ENCODE measurements at regions not wholly inside any gene's neighbourhood (a gene's known extent, or its start where the extent isn't known, plus 50 kb on each side); places are given as distances from the start of the nearest gene placed in this dataset.

GRCh38 chr9:2320114-2320513 lies 301.5 kb upstream of the VLDLR start:
- Mint-ChIP-seq H3K4me3 (no peak overlapping the region), H3K4me1 (no peaks in the 10 kb centered on the region), H3K36me3 (no peaks in the 10 kb centered on the region), H3K27me3 (no peaks in the 10 kb centered on the region), H3K27ac (no peak overlapping the region), H3K9me3 (peaks cover 10% of the 10 kb centered on the region)
- ATAC-seq = no peak

- Mint-ChIP-seq H3K27ac (no peak overlapping the region), H3K27me3 (no peaks in the 10 kb centered on the region), H3K4me1 (no peaks in the 10 kb centered on the region), H3K9me3 (peaks cover 5% of the 10 kb centered on the region), H3K36me3 (no peaks in the 10 kb centered on the region), H3K4me3 (no peak overlapping the region)
- ATAC-seq = no peak
Observed at GRCh38 chr9:2320632-2321031, 301.0 kb upstream of the VLDLR start.

- H3K27ac Mint-ChIP-seq = no peak overlapping the region
- H3K4me1 Mint-ChIP-seq = no peaks in the 10 kb centered on the region
- H3K27me3 Mint-ChIP-seq = no peaks in the 10 kb centered on the region
- H3K36me3 Mint-ChIP-seq = no peaks in the 10 kb centered on the region
- peaks cover 3% of the 10 kb centered on the region for H3K9me3 Mint-ChIP-seq
- H3K4me3 Mint-ChIP-seq = no peak overlapping the region
- ATAC-seq = no peak
Observed at GRCh38 chr9:2321523-2322148, 300.0 kb upstream of the VLDLR start.

DNA sequence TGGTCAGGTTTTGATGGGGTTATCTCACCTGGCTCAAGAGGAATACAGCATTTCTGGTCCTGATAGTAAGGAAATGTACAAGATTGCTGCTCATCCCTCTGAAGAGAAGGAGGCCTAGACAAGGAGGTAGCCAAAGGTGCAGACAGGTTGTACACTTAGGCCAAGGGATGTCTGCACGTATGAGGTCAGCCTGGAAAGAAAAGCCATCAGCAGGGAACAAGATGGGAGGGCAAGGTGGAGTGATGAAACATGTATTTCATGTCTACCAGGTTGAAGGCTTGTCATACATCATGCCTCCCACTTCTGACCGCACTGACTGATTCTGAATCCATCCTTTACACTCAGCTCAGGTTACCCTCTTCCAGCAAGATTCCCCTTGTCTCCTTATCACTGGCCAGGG lies 296.8 kb upstream of the VLDLR start:
- H3K27me3 Mint-ChIP-seq = no peaks in the 10 kb centered on the region
- no peak overlapping the region for H3K27ac Mint-ChIP-seq
- H3K9me3 Mint-ChIP-seq = peaks cover 3% of the 10 kb centered on the region
- no peak for ATAC-seq
- H3K36me3 Mint-ChIP-seq = no peaks in the 10 kb centered on the region
- no peak overlapping the region for H3K4me3 Mint-ChIP-seq
- no peaks in the 10 kb centered on the region for H3K4me1 Mint-ChIP-seq

- Mint-ChIP-seq H3K4me3 (no peak overlapping the region), H3K36me3 (no peaks in the 10 kb centered on the region), H3K27ac (no peak overlapping the region), H3K4me1 (no peaks in the 10 kb centered on the region), H3K27me3 (peaks cover 8% of the 10 kb centered on the region), H3K9me3 (peaks cover 2% of the 10 kb centered on the region)
- ATAC-seq = no peak
Observed at GRCh38 chr9:2332663-2333062, 288.9 kb upstream of the VLDLR start.

- Mint-ChIP-seq H3K27ac (no peak overlapping the region), H3K27me3 (peaks cover 8% of the 10 kb centered on the region), H3K4me3 (no peak overlapping the region), H3K36me3 (no peaks in the 10 kb centered on the region), H3K4me1 (no peaks in the 10 kb centered on the region), H3K9me3 (no peaks in the 10 kb centered on the region)
- ATAC-seq = no peak
Observed at GRCh38 chr9:2335260-2335659, 286.3 kb upstream of the VLDLR start.

DNA sequence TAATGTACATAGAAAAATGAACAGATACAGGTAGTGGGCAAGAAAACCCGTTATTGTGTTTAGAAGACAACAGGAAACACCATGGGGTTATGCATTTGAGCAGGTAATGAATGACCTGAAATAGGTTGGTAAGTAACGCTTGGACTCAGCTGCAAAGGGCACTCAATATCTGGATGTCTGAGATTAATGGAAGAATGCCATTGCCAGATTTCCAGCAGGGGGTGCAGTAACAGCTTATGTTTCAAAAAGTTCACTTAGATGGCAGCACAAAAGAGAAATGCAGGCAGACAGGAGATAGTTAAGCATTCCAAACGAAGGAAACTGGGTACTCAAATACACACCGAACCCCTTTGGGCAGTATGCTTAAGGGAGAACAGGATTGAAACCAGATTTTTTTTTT lies 285.5 kb upstream of the VLDLR start:
- H3K27me3 Mint-ChIP-seq = peaks cover 8% of the 10 kb centered on the region
- ATAC-seq = no peak
- H3K4me1 Mint-ChIP-seq = no peaks in the 10 kb centered on the region
- no peak overlapping the region for H3K4me3 Mint-ChIP-seq
- H3K36me3 Mint-ChIP-seq = no peaks in the 10 kb centered on the region
- H3K9me3 Mint-ChIP-seq = no peaks in the 10 kb centered on the region
- no peak overlapping the region for H3K27ac Mint-ChIP-seq

- H3K36me3 Mint-ChIP-seq = no peaks in the 10 kb centered on the region
- H3K4me3 Mint-ChIP-seq = no peak overlapping the region
- no peaks in the 10 kb centered on the region for H3K4me1 Mint-ChIP-seq
- no peaks in the 10 kb centered on the region for H3K9me3 Mint-ChIP-seq
- H3K27ac Mint-ChIP-seq = no peak overlapping the region
- ATAC-seq = no peak
- peaks cover 8% of the 10 kb centered on the region for H3K27me3 Mint-ChIP-seq
Observed at GRCh38 chr9:2337131-2337530, 284.5 kb upstream of the VLDLR start.

DNA sequence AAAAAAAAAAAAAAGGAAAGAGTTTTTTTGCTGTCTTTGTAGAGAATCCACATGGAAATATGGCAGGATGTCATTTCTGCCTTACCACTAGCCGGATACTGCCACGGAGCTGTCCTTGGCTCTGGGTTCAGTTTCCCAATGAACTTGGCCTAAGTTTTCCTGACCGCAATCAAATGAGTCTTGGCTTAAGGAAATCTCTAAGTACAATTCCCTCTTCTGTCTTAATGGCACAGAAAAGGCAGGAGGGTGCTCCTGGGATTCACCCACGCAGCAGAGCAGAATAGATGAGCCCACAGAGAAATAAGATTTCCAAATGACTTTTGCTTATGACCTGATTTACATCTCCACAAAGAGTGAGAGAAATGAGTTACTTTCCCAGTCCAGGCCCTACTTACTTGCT lies 284.0 kb upstream of the VLDLR start:
- Mint-ChIP-seq H3K4me3 (no peak overlapping the region), H3K27ac (no peak overlapping the region), H3K4me1 (no peaks in the 10 kb centered on the region), H3K27me3 (peaks cover 3% of the 10 kb centered on the region), H3K36me3 (no peaks in the 10 kb centered on the region), H3K9me3 (no peaks in the 10 kb centered on the region)
- no peak for ATAC-seq

GRCh38 chr9:2338777-2339365 lies 282.7 kb upstream of the VLDLR start:
- Mint-ChIP-seq H3K27ac (no peak overlapping the region), H3K4me1 (no peaks in the 10 kb centered on the region), H3K4me3 (no peak overlapping the region), H3K9me3 (no peaks in the 10 kb centered on the region), H3K36me3 (no peaks in the 10 kb centered on the region), H3K27me3 (no peaks in the 10 kb centered on the region)
- no peak for ATAC-seq

DNA sequence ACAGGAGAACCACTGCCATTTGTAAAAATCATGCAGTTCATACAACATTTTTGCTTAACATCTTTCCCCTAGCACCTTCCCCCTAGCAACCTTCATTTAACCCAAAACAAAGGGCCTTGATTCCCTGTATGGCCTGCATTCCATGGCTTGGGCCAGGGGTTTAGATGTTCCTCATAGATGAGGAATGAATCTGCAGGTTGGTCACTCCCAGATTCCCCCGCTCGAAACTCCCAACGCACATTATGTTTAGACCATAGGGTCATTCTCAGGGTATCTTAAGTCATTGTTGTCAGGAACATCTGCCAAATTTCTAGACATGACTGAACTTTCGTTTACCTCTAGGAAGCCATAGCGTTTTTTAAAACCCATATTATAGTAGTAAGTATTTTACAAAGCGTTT lies 282.2 kb upstream of the VLDLR start:
- Mint-ChIP-seq H3K4me1 (no peaks in the 10 kb centered on the region), H3K4me3 (no peak overlapping the region), H3K36me3 (no peaks in the 10 kb centered on the region), H3K27me3 (no peaks in the 10 kb centered on the region), H3K27ac (no peak overlapping the region), H3K9me3 (no peaks in the 10 kb centered on the region)
- ATAC-seq = no peak

- no peak overlapping the region for H3K27ac Mint-ChIP-seq
- no peaks in the 10 kb centered on the region for H3K27me3 Mint-ChIP-seq
- no peak overlapping the region for H3K4me3 Mint-ChIP-seq
- H3K36me3 Mint-ChIP-seq = no peaks in the 10 kb centered on the region
- H3K9me3 Mint-ChIP-seq = no peaks in the 10 kb centered on the region
- ATAC-seq = no peak
- H3K4me1 Mint-ChIP-seq = no peaks in the 10 kb centered on the region
Observed at GRCh38 chr9:2340046-2340760, 281.4 kb upstream of the VLDLR start.

- Mint-ChIP-seq H3K27ac (no peak overlapping the region), H3K36me3 (no peaks in the 10 kb centered on the region), H3K4me3 (no peak overlapping the region), H3K4me1 (no peaks in the 10 kb centered on the region), H3K27me3 (no peaks in the 10 kb centered on the region), H3K9me3 (no peaks in the 10 kb centered on the region)
- no peak for ATAC-seq
Observed at GRCh38 chr9:2341126-2341525, 280.5 kb upstream of the VLDLR start.

DNA sequence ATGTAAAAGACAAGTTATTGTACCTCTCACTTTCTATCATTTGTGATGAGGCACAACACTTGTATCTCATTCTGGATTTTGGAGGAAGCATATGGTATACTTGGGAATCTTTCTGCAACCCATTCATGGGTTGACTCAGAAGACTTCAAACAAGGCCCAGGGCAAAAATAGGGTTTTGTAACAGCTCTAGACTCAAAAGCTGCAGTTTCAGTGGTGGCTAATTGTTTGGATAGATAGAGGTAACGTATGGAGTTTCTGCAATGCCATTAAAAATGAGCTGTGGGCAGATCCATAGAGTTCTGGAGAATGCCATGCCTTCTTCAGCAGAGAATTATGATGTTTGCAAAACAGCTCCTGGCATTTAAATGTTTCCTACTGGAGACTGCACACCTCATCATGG lies 279.6 kb upstream of the VLDLR start:
- Mint-ChIP-seq H3K27ac (no peak overlapping the region), H3K4me3 (no peak overlapping the region), H3K27me3 (no peaks in the 10 kb centered on the region), H3K4me1 (no peaks in the 10 kb centered on the region), H3K9me3 (peaks cover 2% of the 10 kb centered on the region), H3K36me3 (no peaks in the 10 kb centered on the region)
- no peak for ATAC-seq

GRCh38 chr9:2343756-2344155 lies 277.8 kb upstream of the VLDLR start:
- Mint-ChIP-seq H3K4me1 (no peaks in the 10 kb centered on the region), H3K36me3 (no peaks in the 10 kb centered on the region), H3K27me3 (no peaks in the 10 kb centered on the region), H3K9me3 (peaks cover 10% of the 10 kb centered on the region), H3K4me3 (no peak overlapping the region), H3K27ac (no peak overlapping the region)
- ATAC-seq = no peak

DNA sequence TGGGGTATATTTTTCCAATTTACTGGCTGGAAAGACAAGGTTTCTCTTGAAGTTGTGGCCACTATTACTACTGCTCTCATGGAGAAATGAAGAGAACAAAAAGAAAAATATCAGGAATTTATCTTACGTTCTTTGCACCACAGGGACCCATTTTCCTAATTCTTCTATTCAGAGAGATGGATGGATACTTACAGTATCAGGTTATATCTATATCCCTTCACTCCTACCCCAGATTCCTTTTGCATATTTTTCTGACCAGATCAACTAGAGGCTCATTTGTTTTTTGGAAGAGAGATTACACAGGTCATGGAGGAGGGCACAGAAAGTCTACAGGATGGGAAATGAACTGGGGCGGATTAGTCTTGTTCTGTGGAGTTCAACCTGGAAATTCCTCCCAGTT lies 277.2 kb upstream of the VLDLR start:
- no peak for ATAC-seq
- Mint-ChIP-seq H3K27ac (no peak overlapping the region), H3K4me3 (no peak overlapping the region), H3K36me3 (no peaks in the 10 kb centered on the region), H3K9me3 (peaks cover 10% of the 10 kb centered on the region), H3K4me1 (no peaks in the 10 kb centered on the region), H3K27me3 (no peaks in the 10 kb centered on the region)
